HUES6 (cell line): ENCODE measurements at regions not wholly inside any gene's neighbourhood (a gene's known extent, or its start where the extent isn't known, plus 50 kb on each side); places are given as distances from the start of the nearest gene placed in this dataset.

Source experiments
- H3K27ac ChIP-seq: 2 replicates; pipeline ENCODE4 v1.7.0; 2013; ENCODE audit warnings: low read depth, mild to moderate bottlenecking, low read length, inconsistent platforms
- H3K27me3 ChIP-seq: 2 replicates; pipeline ENCODE4 v1.6.1; 2013; ENCODE audit warnings: low read length; ENCODE audit not compliant: control insufficient read depth, insufficient read depth
- H3K36me3 ChIP-seq: 2 replicates; pipeline ENCODE4 v1.6.1; 2013; ENCODE audit warnings: low read length; ENCODE audit not compliant: control insufficient read depth, insufficient read depth
- H3K4me1 ChIP-seq: 2 replicates; pipeline ENCODE4 v1.6.1; 2013; ENCODE audit warnings: low read length; ENCODE audit not compliant: control insufficient read depth, insufficient read depth
- H3K4me3 ChIP-seq: 2 replicates; pipeline ENCODE4 v1.5.1; 2013; ENCODE audit warnings: low read depth, low read length
- H3K9ac ChIP-seq: one replicate; pipeline ENCODE4 v1.6.1; 2013; ENCODE audit warnings: mild to moderate bottlenecking, low read length
- H3K9me3 ChIP-seq: 2 replicates; pipeline ENCODE4 v1.6.1; 2013; ENCODE audit warnings: low read depth, low read length; ENCODE audit not compliant: control insufficient read depth, insufficient read depth

DNA sequence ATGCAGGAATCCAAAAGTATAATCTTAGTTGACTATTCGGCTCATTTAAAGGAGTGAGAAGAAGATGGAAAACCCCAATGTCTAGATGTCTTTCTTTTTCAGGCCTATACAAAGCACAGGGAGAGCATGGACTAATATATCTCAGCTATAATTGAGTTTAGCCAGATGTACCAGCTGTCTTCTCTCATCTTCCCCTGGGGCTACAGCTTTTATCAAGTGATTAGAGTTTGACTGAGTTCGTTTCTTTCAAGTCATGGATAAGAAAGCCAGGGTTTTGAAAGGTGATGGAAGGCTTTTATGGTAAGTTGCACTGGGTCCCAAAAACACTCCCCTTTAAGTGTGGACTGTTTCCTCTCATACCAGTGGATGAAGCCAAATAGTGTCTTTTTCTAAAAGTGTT is 1172.8 kb upstream of the TENM4 start:
- Histone ChIP-seq H3K27ac (no peak overlapping the region), H3K4me1 (no peaks in the 10 kb centered on the region), H3K4me3 (no peak overlapping the region), H3K9ac (no peak overlapping the region), H3K36me3 (no peaks in the 10 kb centered on the region), H3K9me3 (no peaks in the 10 kb centered on the region), H3K27me3 (no peaks in the 10 kb centered on the region)

DNA sequence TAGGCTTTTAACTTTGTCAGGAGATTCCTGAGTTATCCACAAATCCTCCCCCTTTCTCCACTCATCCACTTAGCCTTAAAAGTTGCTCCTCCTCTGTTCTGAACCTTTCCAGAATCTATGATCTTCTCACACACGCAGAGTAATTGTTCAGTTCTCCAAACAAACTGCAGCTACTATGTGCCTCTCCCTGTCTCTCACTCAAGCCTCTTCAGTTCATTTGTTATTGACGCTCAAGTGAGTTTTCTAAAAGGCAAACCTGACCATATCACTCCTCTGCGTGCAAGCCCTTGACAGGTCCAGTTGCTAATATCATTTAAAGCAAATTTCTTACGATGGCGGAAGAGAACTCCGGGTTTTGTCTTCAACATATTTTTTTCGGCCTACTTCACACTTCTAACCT is 1169.7 kb upstream of the TENM4 start:
- H3K27me3 ChIP-seq, result no peaks in the 10 kb centered on the region
- no peak overlapping the region for H3K27ac ChIP-seq
- no peaks in the 10 kb centered on the region for H3K9me3 ChIP-seq
- H3K36me3 ChIP-seq, result no peaks in the 10 kb centered on the region
- no peak overlapping the region for H3K9ac ChIP-seq
- H3K4me3 ChIP-seq, result no peak overlapping the region
- no peaks in the 10 kb centered on the region for H3K4me1 ChIP-seq

DNA sequence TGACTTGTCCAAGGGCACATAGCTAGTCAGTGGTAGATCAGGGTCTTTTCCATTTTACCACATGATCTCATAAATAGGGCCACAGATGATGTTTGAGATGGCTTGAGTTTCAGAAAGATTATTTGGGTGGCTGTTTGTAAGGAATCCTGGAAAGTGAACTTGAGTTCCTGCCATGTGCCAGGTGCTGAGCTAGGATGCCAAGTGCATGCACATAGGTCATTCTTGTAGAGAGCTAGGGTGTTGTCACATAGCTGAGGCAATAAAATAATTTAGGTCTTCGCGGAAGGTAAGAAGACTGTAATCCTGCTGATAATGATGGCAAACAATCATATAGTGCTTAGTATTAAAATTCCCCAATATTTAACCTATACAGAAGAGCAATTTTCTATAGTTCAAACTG is 1162.6 kb upstream of the TENM4 start:
- Histone ChIP-seq H3K4me3 (no peak overlapping the region), H3K9ac (no peak overlapping the region), H3K36me3 (no peaks in the 10 kb centered on the region), H3K9me3 (no peaks in the 10 kb centered on the region), H3K27me3 (no peaks in the 10 kb centered on the region), H3K4me1 (no peaks in the 10 kb centered on the region), H3K27ac (no peak overlapping the region)

GRCh38 chr11:80598905-80599304 is 1158.1 kb upstream of the TENM4 start:
- H3K4me3 ChIP-seq, result no peak overlapping the region
- H3K9ac ChIP-seq, result no peak overlapping the region
- no peaks in the 10 kb centered on the region for H3K9me3 ChIP-seq
- H3K4me1 ChIP-seq, result peaks cover 4% of the 10 kb centered on the region
- no peaks in the 10 kb centered on the region for H3K36me3 ChIP-seq
- no peaks in the 10 kb centered on the region for H3K27me3 ChIP-seq
- H3K27ac ChIP-seq, result no peak overlapping the region

DNA sequence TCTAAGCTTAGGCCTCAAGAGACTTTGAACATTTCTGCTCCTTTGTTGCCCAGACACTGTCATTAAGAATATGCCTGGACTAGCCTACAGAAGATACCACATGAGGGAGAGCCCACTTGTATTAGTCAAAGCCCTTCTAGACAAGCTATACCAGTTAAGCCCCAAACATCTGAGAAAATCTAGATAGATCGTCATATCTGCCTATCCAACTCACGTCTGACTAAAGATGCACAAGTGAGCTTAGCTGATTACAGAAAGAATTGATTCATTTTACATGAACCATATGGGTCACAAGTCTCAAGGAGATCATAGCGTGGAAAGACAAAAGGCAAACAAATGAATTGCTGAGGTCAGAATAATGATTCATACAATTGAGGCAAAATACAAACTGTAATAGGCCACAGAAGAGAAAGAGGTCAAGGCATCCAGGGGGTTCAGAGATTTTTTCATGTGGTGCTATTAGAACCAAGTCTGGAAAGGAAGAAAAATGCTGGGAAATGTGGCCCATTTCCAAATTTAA is 1155.5 kb upstream of the TENM4 start:
- Histone ChIP-seq H3K36me3 (no peaks in the 10 kb centered on the region), H3K9me3 (no peaks in the 10 kb centered on the region), H3K4me1 (peaks cover 16% of the 10 kb centered on the region), H3K9ac (no peak overlapping the region), H3K27ac (no peak overlapping the region), H3K4me3 (no peak overlapping the region), H3K27me3 (no peaks in the 10 kb centered on the region)

- no peak overlapping the region for H3K4me3 ChIP-seq
- no peak overlapping the region for H3K27ac ChIP-seq
- no peaks in the 10 kb centered on the region for H3K27me3 ChIP-seq
- H3K36me3 ChIP-seq, result no peaks in the 10 kb centered on the region
- H3K4me1 ChIP-seq, result peaks cover 16% of the 10 kb centered on the region
- H3K9me3 ChIP-seq, result no peaks in the 10 kb centered on the region
- no peak overlapping the region for H3K9ac ChIP-seq
These were observed 1154.2 kb upstream of the TENM4 start for GRCh38 chr11:80595011-80595410.

DNA sequence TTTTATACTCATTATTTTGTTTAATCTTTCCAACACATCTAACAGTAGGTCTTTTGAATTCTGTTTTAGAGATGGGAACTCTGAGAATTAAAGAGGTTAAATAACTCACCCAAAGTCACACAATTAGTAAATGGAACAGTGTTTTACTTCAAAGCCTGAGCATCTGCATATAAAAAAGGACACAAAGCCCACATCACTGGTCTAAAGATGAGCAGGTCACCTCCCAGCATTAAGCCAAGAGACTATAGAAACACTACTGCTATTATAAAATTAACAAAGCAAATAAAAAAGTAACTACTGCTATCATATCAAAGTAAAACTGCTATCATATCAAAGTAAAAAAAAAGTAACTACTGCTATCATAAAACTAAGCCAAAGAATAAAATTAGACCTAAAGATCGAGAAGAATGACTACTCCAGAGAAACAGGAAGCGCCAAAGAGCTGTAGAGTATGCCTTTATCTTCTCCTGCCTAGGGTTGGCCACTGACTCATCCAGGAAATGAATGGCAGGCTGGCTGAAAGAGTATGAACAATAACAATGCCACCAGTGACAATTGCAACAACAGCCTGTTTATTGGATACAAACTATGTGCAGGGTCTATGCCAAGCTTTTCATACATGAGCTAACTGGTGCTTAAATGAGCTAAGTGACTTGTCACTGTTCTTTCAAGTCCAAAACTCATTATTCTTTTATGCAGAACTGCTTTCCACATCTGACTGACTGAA is 1153.0 kb upstream of the TENM4 start:
- no peak overlapping the region; the same call in 1 of the 2 replicates for H3K27ac ChIP-seq
- H3K4me3 ChIP-seq, result no peak overlapping the region
- no peaks in the 10 kb centered on the region for H3K9me3 ChIP-seq
- H3K27me3 ChIP-seq, result no peaks in the 10 kb centered on the region
- no peak overlapping the region for H3K9ac ChIP-seq
- no peaks in the 10 kb centered on the region for H3K36me3 ChIP-seq
- H3K4me1 ChIP-seq, result peaks cover 16% of the 10 kb centered on the region

GRCh38 chr11:80592546-80592945 is 1151.7 kb upstream of the TENM4 start:
- Histone ChIP-seq H3K4me3 (no peak overlapping the region), H3K9me3 (no peaks in the 10 kb centered on the region), H3K9ac (no peak overlapping the region), H3K27ac (no peak overlapping the region), H3K27me3 (no peaks in the 10 kb centered on the region), H3K4me1 (peaks cover 16% of the 10 kb centered on the region), H3K36me3 (no peaks in the 10 kb centered on the region)

GRCh38 chr11:80587906-80588305 is 1147.1 kb upstream of the TENM4 start:
- Histone ChIP-seq H3K4me1 (peaks cover 2% of the 10 kb centered on the region), H3K36me3 (no peaks in the 10 kb centered on the region), H3K9ac (no peak overlapping the region), H3K9me3 (no peaks in the 10 kb centered on the region), H3K27me3 (no peaks in the 10 kb centered on the region), H3K4me3 (no peak overlapping the region), H3K27ac (no peak overlapping the region)

GRCh38 chr11:80586464-80586863 is 1145.6 kb upstream of the TENM4 start:
- no peaks in the 10 kb centered on the region for H3K9me3 ChIP-seq
- no peak overlapping the region for H3K4me3 ChIP-seq

DNA sequence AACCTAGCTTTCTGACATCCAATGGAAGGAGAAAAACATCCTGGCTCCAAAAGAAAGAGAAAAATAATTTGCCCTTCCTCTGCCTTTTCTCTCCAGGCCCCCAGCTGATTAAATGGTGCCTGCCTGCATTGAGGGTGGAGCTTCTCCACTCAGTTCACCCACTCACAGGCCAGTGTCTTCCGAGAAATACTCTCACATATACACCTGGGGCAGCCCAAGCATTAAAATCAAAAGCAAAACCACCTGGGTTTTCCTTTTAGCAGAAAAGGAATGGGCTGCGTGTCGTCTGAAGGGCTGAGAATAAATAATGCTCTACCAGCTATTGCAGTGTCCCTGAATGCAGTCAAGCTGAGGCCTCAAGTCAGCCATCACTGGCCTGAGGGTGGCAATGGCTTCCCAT is 1143.8 kb upstream of the TENM4 start:
- Histone ChIP-seq H3K9ac (no peak overlapping the region), H3K36me3 (no peaks in the 10 kb centered on the region), H3K9me3 (no peaks in the 10 kb centered on the region), H3K27me3 (no peaks in the 10 kb centered on the region), H3K27ac (no peak overlapping the region), H3K4me3 (no peak overlapping the region), H3K4me1 (no peaks in the 10 kb centered on the region)

More at GRCh38 chr11:80586464-80586863, 1145.6 kb upstream of the TENM4 start:
- H3K27me3 ChIP-seq, result no peaks in the 10 kb centered on the region
- H3K27ac ChIP-seq, result no peak overlapping the region
- H3K36me3 ChIP-seq, result no peaks in the 10 kb centered on the region
- H3K9ac ChIP-seq, result no peak overlapping the region
- no peaks in the 10 kb centered on the region for H3K4me1 ChIP-seq
